Duodenal mucosa (tissue), 2 donors: ENCODE measurements at regions not wholly inside any gene's neighbourhood (a gene's known extent, or its start where the extent isn't known, plus 50 kb on each side); places are given as distances from the start of the nearest gene placed in this dataset.

ENCODE experiments used
- H3K27ac ChIP-seq: one replicate; pipeline ENCODE4 v1.7.0; 2013; ENCODE audit warnings: low read depth, low read length
- H3K27me3 ChIP-seq, 2 donors: one replicate each; pipeline ENCODE4 v1.7.0; 2013; ENCODE audit warnings: low read length in 2 of 2, control low read depth in 1 of 2; ENCODE audit not compliant: insufficient read depth in 2 of 2, control insufficient read depth in 1 of 2
- H3K36me3 ChIP-seq, 2 donors: one replicate each; pipeline ENCODE4 v1.7.0; 2013; ENCODE audit warnings: low read length in 2 of 2, control low read depth in 1 of 2; ENCODE audit not compliant: insufficient read depth in 2 of 2, control insufficient read depth in 1 of 2
- H3K4me1 ChIP-seq, 2 donors: one replicate each; pipeline ENCODE4 v1.7.0; 2013; ENCODE audit warnings: low read length in 2 of 2, control low read depth in 1 of 2; ENCODE audit not compliant: insufficient read depth in 2 of 2, control insufficient read depth in 1 of 2
- H3K4me3 ChIP-seq, 2 donors: one replicate each; pipeline ENCODE4 v1.7.0; 2013; ENCODE audit warnings: low read length in 2 of 2, low read depth in 1 of 2
- H3K9ac ChIP-seq, 2 donors: one replicate each; pipeline ENCODE4 v1.7.0; 2013; ENCODE audit warnings: low read length in 2 of 2, low read depth in 1 of 2
- H3K9me3 ChIP-seq, 2 donors: one replicate each; pipeline ENCODE4 v1.7.0; 2013; ENCODE audit warnings: low read length in 2 of 2, control low read depth in 1 of 2; ENCODE audit not compliant: control insufficient read depth in 1 of 2

GRCh38 chr9:36744678-36745077 lies 172.0 kb downstream of the MELK start:
- Histone ChIP-seq H3K4me1 (no peaks in the 10 kb centered on the region), H3K36me3 (no peaks in the 10 kb centered on the region), H3K9me3 (no peaks in the 10 kb centered on the region), H3K4me3 (no peak overlapping the region), H3K9ac (no peak overlapping the region), H3K27ac (no peak overlapping the region), H3K27me3 (peaks cover 11 to 25% of the 10 kb centered on the region in 2 donors)

- no peak overlapping the region for H3K4me3 ChIP-seq
- no peaks in the 10 kb centered on the region for H3K4me1 ChIP-seq
- no peak overlapping the region for H3K9ac ChIP-seq
- H3K27me3 ChIP-seq = peaks cover 3 to 12% of the 10 kb centered on the region in 2 donors
- H3K9me3 ChIP-seq = no peaks in the 10 kb centered on the region
- no peak overlapping the region for H3K27ac ChIP-seq
- H3K36me3 ChIP-seq = no peaks in the 10 kb centered on the region
Measured at GRCh38 chr9:36745977-36746376, 173.3 kb downstream of the MELK start.

GRCh38 chr9:36746415-36746814 lies 173.7 kb downstream of the MELK start:
- Histone ChIP-seq H3K36me3 (no peaks in the 10 kb centered on the region), H3K9ac (no peak overlapping the region), H3K27me3 (peaks cover 3 to 9% of the 10 kb centered on the region in 2 donors), H3K9me3 (no peaks in the 10 kb centered on the region), H3K4me1 (no peaks in the 10 kb centered on the region), H3K4me3 (no peak overlapping the region), H3K27ac (no peak overlapping the region)

GRCh38 chr9:36748322-36748899 lies 175.7 kb downstream of the MELK start:
- H3K27me3 ChIP-seq = peaks cover 0 to 8% of the 10 kb centered on the region in 2 donors
- H3K4me1 ChIP-seq = no peaks in the 10 kb centered on the region
- no peak overlapping the region for H3K9ac ChIP-seq
- no peak overlapping the region for H3K27ac ChIP-seq
- no peak overlapping the region for H3K4me3 ChIP-seq
- H3K36me3 ChIP-seq = no peaks in the 10 kb centered on the region
- no peaks in the 10 kb centered on the region for H3K9me3 ChIP-seq

- no peaks in the 10 kb centered on the region for H3K36me3 ChIP-seq
- peaks cover 0 to 11% of the 10 kb centered on the region in 2 donors for H3K27me3 ChIP-seq
- no peaks in the 10 kb centered on the region for H3K9me3 ChIP-seq
- no peaks in the 10 kb centered on the region for H3K4me1 ChIP-seq
- H3K9ac ChIP-seq = no peak overlapping the region
- no peak overlapping the region for H3K27ac ChIP-seq
- no peak overlapping the region for H3K4me3 ChIP-seq
Measured at GRCh38 chr9:36749461-36749860, 176.8 kb downstream of the MELK start.

GRCh38 chr9:36750630-36751029 lies 177.9 kb downstream of the MELK start:
- Histone ChIP-seq H3K9ac (no peak overlapping the region), H3K27ac (no peak overlapping the region), H3K36me3 (no peaks in the 10 kb centered on the region), H3K4me1 (no peaks in the 10 kb centered on the region), H3K4me3 (no peak overlapping the region), H3K27me3 (peaks cover 0 to 14% of the 10 kb centered on the region in 2 donors), H3K9me3 (no peaks in the 10 kb centered on the region)

GRCh38 chr9:36755019-36755418 lies 182.3 kb downstream of the MELK start:
- Histone ChIP-seq H3K27ac (no peak overlapping the region), H3K36me3 (no peaks in the 10 kb centered on the region), H3K4me3 (no peak overlapping the region), H3K4me1 (no peaks in the 10 kb centered on the region), H3K9me3 (no peaks in the 10 kb centered on the region), H3K9ac (no peak overlapping the region), H3K27me3 (peaks cover 11 to 18% of the 10 kb centered on the region in 2 donors)

GRCh38 chr9:36759141-36759540 lies 186.4 kb downstream of the MELK start:
- Histone ChIP-seq H3K4me3 (no peak overlapping the region), H3K9ac (no peak overlapping the region), H3K27ac (no peak overlapping the region), H3K9me3 (no peaks in the 10 kb centered on the region), H3K36me3 (no peaks in the 10 kb centered on the region), H3K4me1 (peaks cover 0 to under 1% of the 10 kb centered on the region in 2 donors), H3K27me3 (peaks cover 15 to 18% of the 10 kb centered on the region in 2 donors)

- Histone ChIP-seq H3K36me3 (no peaks in the 10 kb centered on the region), H3K4me3 (no peak overlapping the region), H3K4me1 (peaks cover 0 to 9% of the 10 kb centered on the region in 2 donors), H3K9ac (no peak overlapping the region), H3K9me3 (no peaks in the 10 kb centered on the region), H3K27me3 (peaks cover 16 to 18% of the 10 kb centered on the region in 2 donors), H3K27ac (no peak overlapping the region)
Measured at GRCh38 chr9:36759976-36760375, 187.3 kb downstream of the MELK start.

- Histone ChIP-seq H3K4me3 (no peak overlapping the region), H3K4me1 (peaks cover 8 to 16% of the 10 kb centered on the region in 2 donors), H3K9ac (no peak overlapping the region), H3K27me3 (peaks cover 13 to 18% of the 10 kb centered on the region in 2 donors), H3K36me3 (no peaks in the 10 kb centered on the region), H3K27ac (no peak overlapping the region), H3K9me3 (no peaks in the 10 kb centered on the region)
Measured at GRCh38 chr9:36760667-36761420, 188.1 kb downstream of the MELK start.
